Upper lobe of left lung (tissue), 6 donors: ENCODE measurements at regions not wholly inside any gene's neighbourhood (a gene's known extent, or its start where the extent isn't known, plus 50 kb on each side); places are given as distances from the start of the nearest gene placed in this dataset.

Source experiments
- ATAC-seq, 2 donors: fragments of 200-7000 bp; cut with Tn5 transposase; one replicate each; pipeline ENCODE4 v1.9.1; 2022; ENCODE audit warnings: mild to moderate bottlenecking in 2 of 2, moderate library complexity in 2 of 2; ENCODE audit not compliant: low FRiP score in 2 of 2
- DNase-seq, 2 donors: peaks; one replicate each; pipeline ENCODE4 v3.0.0-alpha.2; 2019 to 2020
- H3K27ac ChIP-seq, 4 donors: fragments of 200-600 bp; sonication (generic); one replicate each; pipeline ENCODE4 v1.5.1; 2016 to 2019
- H3K27me3 ChIP-seq, 4 donors: fragments of 200-600 bp; sonication (generic); one replicate each; pipeline ENCODE4 v1.5.1; 2017 to 2019
- H3K36me3 ChIP-seq, 4 donors: fragments of 200-600 bp; sonication (generic); one replicate each; pipeline ENCODE4 v1.5.1; 2016 to 2019
- H3K4me1 ChIP-seq, 4 donors: fragments of 200-600 bp; sonication (generic); one replicate each; pipeline ENCODE4 v1.5.1; 2018 to 2019
- H3K4me3 ChIP-seq, 4 donors: fragments of 200-600 bp; sonication (generic); one replicate each; pipeline ENCODE4 v1.5.1; 2017 to 2019; ENCODE audit warnings: mild to moderate bottlenecking in 2 of 4, moderate library complexity in 1 of 4
- H3K9me3 ChIP-seq, 4 donors: fragments of 200-600 bp; sonication (generic); one replicate each; pipeline ENCODE4 v1.5.1; 2018 to 2019
- EP300 ChIP-seq, 4 donors: sonication (generic); formaldehyde crosslinking; IDR thresholded peaks; one replicate each; pipeline ENCODE4 v1.5.1; 2017; ENCODE audit warnings: antibody characterized with exemption in 4 of 4, control low read depth in 2 of 4
- POLR2A ChIP-seq, 4 donors: fragments of 450-650 bp; IDR thresholded peaks; one replicate each; pipeline ENCODE4 v1.5.1; 2016 to 2017; ENCODE audit warnings: antibody characterized with exemption in 4 of 4, mild to moderate bottlenecking in 2 of 4
- POLR2AphosphoS5 ChIP-seq, 2 donors: sonication (generic); formaldehyde crosslinking; IDR thresholded peaks; one replicate each; pipeline ENCODE4 v1.5.1; 2017; ENCODE audit warnings: antibody characterized with exemption in 2 of 2
- WGBS, 2 donors: methylation state at CpG; one replicate each; pipeline ENCODE4 v1.1.5; 2017 to 2018; 5-methylcytosine and 5-hydroxymethylcytosine counted together
- TF ChIP-seq, protein P1 (sequence below), 6 experiments: fragments of 450-650 bp in 4 of 6; fragments of 200-600 bp in 2 of 6; sonication (generic) in 2 of 6; IDR thresholded peaks; one replicate each; pipeline ENCODE4 v1.5.1; 2016 to 2019; ENCODE audit warnings: antibody characterized with exemption in 6 of 6
- donor health status: DM: no; HTN: no; CAD: no; lungs with moderate emphysema.
- donor health status: DM: no; HTN: yes; CAD: no; lungs with severe emphysema.

DNA sequence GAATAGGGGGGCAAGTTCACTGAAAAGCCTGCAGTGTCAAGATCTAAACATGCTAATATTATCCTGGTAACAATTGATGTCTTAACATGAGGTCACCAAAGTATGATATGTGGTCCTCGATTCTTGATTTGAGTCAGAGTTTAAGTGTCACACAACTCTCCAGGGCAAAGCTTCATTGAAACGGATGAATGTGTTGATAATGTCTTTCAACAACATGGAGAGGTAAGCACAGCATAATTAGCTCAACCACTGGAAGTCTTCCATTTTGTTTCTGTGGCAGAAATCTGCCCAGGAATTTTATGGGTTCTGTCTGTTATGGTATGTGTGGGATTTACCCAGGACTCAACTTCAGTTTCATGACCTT, 591.5 kb downstream of the ZNF385D start:
- H3K36me3 ChIP-seq = no peaks in the 10 kb centered on the region
- no peak overlapping the region for H3K27ac ChIP-seq
- DNase-seq (no peak), ATAC-seq (no peak)
- no peaks in the 10 kb centered on the region for H3K9me3 ChIP-seq
- TF ChIP-seq, protein P1, sequence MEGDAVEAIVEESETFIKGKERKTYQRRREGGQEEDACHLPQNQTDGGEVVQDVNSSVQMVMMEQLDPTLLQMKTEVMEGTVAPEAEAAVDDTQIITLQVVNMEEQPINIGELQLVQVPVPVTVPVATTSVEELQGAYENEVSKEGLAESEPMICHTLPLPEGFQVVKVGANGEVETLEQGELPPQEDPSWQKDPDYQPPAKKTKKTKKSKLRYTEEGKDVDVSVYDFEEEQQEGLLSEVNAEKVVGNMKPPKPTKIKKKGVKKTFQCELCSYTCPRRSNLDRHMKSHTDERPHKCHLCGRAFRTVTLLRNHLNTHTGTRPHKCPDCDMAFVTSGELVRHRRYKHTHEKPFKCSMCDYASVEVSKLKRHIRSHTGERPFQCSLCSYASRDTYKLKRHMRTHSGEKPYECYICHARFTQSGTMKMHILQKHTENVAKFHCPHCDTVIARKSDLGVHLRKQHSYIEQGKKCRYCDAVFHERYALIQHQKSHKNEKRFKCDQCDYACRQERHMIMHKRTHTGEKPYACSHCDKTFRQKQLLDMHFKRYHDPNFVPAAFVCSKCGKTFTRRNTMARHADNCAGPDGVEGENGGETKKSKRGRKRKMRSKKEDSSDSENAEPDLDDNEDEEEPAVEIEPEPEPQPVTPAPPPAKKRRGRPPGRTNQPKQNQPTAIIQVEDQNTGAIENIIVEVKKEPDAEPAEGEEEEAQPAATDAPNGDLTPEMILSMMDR (IDR thresholded peaks at IDR 0.05) = no peak
- TF ChIP-seq POLR2A (IDR thresholded peaks at IDR 0.05) = no peak
- TF ChIP-seq POLR2AphosphoS5 (IDR thresholded peaks at IDR 0.05) = no peak
- WGBS, 2 donors = 57 to 71% methylated on average over 2 of the region's 2 CpGs
- H3K4me3 ChIP-seq = no peak overlapping the region
- no peaks in the 10 kb centered on the region for H3K27me3 ChIP-seq
- no peaks in the 10 kb centered on the region for H3K4me1 ChIP-seq

DNA sequence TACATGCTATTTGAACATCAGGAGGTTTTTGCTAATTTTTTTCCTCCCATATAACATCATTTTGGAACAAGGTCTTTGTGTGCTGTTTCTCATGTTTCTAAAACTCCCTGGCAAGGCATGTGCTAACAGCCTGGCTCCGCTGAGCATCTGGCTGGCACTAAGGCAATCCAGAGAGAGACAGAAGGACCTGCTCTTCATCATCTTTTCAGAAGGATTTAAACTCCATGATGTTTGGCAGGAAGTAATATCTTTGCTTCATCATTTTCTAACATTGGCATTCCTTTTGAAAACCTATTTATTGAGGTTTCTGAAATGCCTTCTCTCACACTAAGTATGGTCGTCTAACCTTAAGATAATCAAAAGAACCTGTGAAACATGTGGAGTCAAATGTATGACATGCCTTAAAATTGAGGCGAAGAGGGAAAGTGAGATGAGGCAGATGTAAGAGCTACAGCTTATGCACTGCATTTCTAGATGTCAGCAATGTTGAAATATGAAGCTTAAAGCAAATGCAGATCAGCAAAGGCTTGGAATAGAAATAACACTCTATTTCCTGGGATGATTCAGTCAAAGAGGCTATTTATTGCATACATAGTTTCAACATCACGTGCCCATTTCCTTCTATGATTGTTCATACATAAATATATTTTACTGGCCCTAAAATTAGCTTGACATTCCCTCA, 592.0 kb downstream of the ZNF385D start:
- H3K4me3 ChIP-seq = no peak overlapping the region
- ATAC-seq = no peak
- no peaks in the 10 kb centered on the region for H3K36me3 ChIP-seq
- H3K4me1 ChIP-seq = no peaks in the 10 kb centered on the region
- WGBS, 2 donors = 64 to 65% methylated on average over 4 of the region's 4 CpGs
- H3K27ac ChIP-seq = no peak overlapping the region
- no peaks in the 10 kb centered on the region for H3K27me3 ChIP-seq
- DNase-seq = no peak
- H3K9me3 ChIP-seq = no peaks in the 10 kb centered on the region
- TF ChIP-seq EP300 (IDR thresholded peaks at IDR 0.05) = no peak
- TF ChIP-seq, protein P1 (IDR thresholded peaks at IDR 0.05) = no peak
- TF ChIP-seq POLR2A (IDR thresholded peaks at IDR 0.05) = no peak
- no peak for TF ChIP-seq POLR2AphosphoS5 (IDR thresholded peaks at IDR 0.05)

DNA sequence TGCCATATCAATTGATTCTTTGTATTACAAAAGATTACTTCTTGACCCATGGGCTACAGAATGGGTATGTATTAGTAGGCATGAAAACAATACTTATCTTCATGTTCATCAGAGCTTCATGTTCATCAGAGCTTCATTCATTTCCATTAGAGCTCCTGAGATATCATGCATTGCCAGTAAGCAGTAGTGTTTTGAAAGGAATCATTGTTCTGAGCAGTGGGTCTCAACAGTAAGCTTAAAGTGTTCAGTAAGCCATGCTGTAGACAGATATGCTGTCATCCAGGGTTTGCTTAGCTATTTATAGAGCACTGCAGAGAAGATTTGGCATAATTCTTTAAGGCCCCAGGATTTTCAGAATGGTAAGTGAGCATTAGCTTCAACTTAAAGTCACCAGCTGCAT, 596.1 kb downstream of the ZNF385D start:
- no peak for DNase-seq
- ATAC-seq = no peak
- Histone ChIP-seq H3K36me3 (no peaks in the 10 kb centered on the region), H3K4me1 (no peaks in the 10 kb centered on the region), H3K4me3 (no peak overlapping the region), H3K27me3 (no peaks in the 10 kb centered on the region), H3K27ac (no peak overlapping the region), H3K9me3 (no peaks in the 10 kb centered on the region)
- no peak for TF ChIP-seq POLR2AphosphoS5 (IDR thresholded peaks at IDR 0.05)
- TF ChIP-seq, protein P1 (IDR thresholded peaks at IDR 0.05) = no peak
- no peak for TF ChIP-seq EP300 (IDR thresholded peaks at IDR 0.05)
- TF ChIP-seq POLR2A (IDR thresholded peaks at IDR 0.05) = no peak

DNA sequence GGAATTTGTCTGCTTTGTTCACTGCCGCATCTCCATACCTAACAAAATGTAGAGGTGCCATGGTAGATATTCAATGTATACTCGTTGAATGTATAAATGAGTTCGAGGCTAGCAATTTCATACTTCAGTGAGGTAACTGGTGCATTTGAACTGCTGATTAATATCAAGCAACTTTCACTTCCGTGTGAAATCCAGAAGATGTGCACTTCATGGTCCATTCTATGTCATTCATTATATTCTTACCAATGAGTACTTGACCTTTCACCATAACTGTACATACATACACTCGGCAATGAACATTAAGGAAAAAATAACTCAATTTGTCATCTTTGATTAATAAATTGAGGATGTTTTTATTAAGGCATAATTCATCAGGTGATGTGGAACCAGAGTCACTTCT, 598.5 kb downstream of the ZNF385D start:
- TF ChIP-seq, protein P1 (IDR thresholded peaks at IDR 0.05) = no peak
- TF ChIP-seq EP300 (IDR thresholded peaks at IDR 0.05) (no peak), POLR2AphosphoS5 (IDR thresholded peaks at IDR 0.05) (no peak), POLR2A (IDR thresholded peaks at IDR 0.05) (no peak)
- WGBS, 2 donors = 69 to 80% methylated on average over 5 of the region's 5 CpGs
- Histone ChIP-seq H3K4me3 (no peak overlapping the region), H3K9me3 (no peaks in the 10 kb centered on the region), H3K27me3 (no peaks in the 10 kb centered on the region), H3K36me3 (no peaks in the 10 kb centered on the region), H3K27ac (no peak overlapping the region), H3K4me1 (no peaks in the 10 kb centered on the region)
- DNase-seq = no peak
- ATAC-seq = no peak

DNA sequence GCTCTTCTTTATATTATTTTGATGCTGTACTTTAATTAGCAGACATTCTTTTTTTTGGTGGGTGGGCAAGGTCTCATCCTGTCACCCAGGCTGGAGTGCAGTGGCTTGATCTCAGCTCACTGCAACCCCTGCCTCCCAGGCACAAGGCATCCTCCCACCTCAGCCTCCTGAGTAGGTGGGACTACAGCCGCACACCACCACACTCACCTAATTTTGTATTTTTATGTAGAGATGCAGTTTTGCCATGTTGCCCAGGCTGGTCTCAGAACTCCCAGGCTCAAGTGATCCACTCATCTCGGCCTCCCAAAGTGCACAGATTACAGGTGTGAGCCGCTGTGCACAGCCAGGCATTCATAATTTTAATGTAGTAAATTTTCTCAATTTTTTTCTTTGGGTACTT, 608.1 kb downstream of the ZNF385D start:
- no peak for ATAC-seq
- no peak overlapping the region for H3K27ac ChIP-seq
- TF ChIP-seq EP300 (IDR thresholded peaks at IDR 0.05) (no peak), POLR2A (IDR thresholded peaks at IDR 0.05) (no peak), POLR2AphosphoS5 (IDR thresholded peaks at IDR 0.05) (no peak)
- TF ChIP-seq, protein P1 (IDR thresholded peaks at IDR 0.05) = no peak
- peaks cover 0 to 4% (median 0%) of the 10 kb centered on the region in 4 donors for H3K9me3 ChIP-seq
- no peak overlapping the region for H3K4me3 ChIP-seq
- 73 to 89% methylated on average over 3 of the region's 3 CpGs for WGBS, 2 donors
- DNase-seq = no peak
- no peaks in the 10 kb centered on the region for H3K27me3 ChIP-seq
- no peaks in the 10 kb centered on the region for H3K4me1 ChIP-seq
- no peaks in the 10 kb centered on the region for H3K36me3 ChIP-seq
